Naive thymus-derived CD8-positive, alpha-beta T cell (primary cell): ENCODE measurements at regions not wholly inside any gene's neighbourhood (a gene's known extent, or its start where the extent isn't known, plus 50 kb on each side); places are given as distances from the start of the nearest gene placed in this dataset.
"Not testable (repeated sequence)": the region's sequence is repeated elsewhere in the genome, so short reads cannot be mapped to it uniquely, and the experiment has no call there.

Source experiments
- ATAC-seq, 2 donors: fragments of 150-1000 bp; cut with Tn5 transposase in 1 of 2; sonication (Bioruptor Pico), chemical (Tn5 transposase) in 1 of 2; 1 replicate in 1 of 2; 2 replicates in 1 of 2; pipeline ENCODE4 v1.10.0; 2021; ENCODE audit warnings: mild to moderate bottlenecking in 2 of 2, moderate library complexity in 2 of 2
- POLR2A ChIA-PET: fragments of 350-600 bp; sonication (Branson Sonifier 250); formaldehyde crosslinking; loops from one replicate; lab custom pipeline; 2021; ENCODE audit warnings: antibody characterized with exemption; lab: Charles Lee
- DNase-seq, 10 donors: peaks; one replicate each; pipeline versions ENCODE4 v3.0.0 to v3.0.0-alpha.2; 2020 to 2022
- H3K27ac Mint-ChIP-seq, 10 donors: one replicate each; pipeline ENCODE4 v1.8.0; 2020 to 2022; ENCODE audit warnings: mild to moderate bottlenecking in 10 of 10, mixed read lengths in 10 of 10, moderate library complexity in 4 of 10, inconsistent platforms in 1 of 10
- H3K27me3 Mint-ChIP-seq, 5 donors: one replicate each; pipeline ENCODE4 v1.8.0; 2021 to 2022; ENCODE audit warnings: mixed read lengths in 5 of 5
- H3K36me3 Mint-ChIP-seq, 3 donors: one replicate each; pipeline ENCODE4 v1.8.0; 2020 to 2022; ENCODE audit warnings: mixed read lengths in 3 of 3, mild to moderate bottlenecking in 2 of 3, inconsistent platforms in 1 of 3
- H3K4me1 Mint-ChIP-seq, 4 donors: one replicate each; pipeline ENCODE4 v1.8.0; 2021 to 2022; ENCODE audit warnings: mixed read lengths in 4 of 4
- H3K4me3 Mint-ChIP-seq, 10 donors: one replicate each; pipeline ENCODE4 v1.8.0; 2020 to 2022; ENCODE audit warnings: mild to moderate bottlenecking in 10 of 10, mixed read lengths in 10 of 10, moderate library complexity in 6 of 10, inconsistent platforms in 1 of 10
- H3K9me3 Mint-ChIP-seq, 9 donors: one replicate each; pipeline ENCODE4 v1.8.0; 2020 to 2022; ENCODE audit warnings: mixed read lengths in 9 of 9, mild to moderate bottlenecking in 3 of 9, inconsistent platforms in 1 of 9, moderate library complexity in 1 of 9

GRCh38 chr16:32740766-32741499, 65.0 kb upstream of the TP53TG3 start:
- H3K27me3 Mint-ChIP-seq, DNase-seq, H3K9me3 Mint-ChIP-seq, H3K4me1 Mint-ChIP-seq, H3K36me3 Mint-ChIP-seq, H3K4me3 Mint-ChIP-seq, H3K27ac Mint-ChIP-seq, POLR2A ChIA-PET: not testable (repeated sequence)
- peak; percentile 23 to 76 for ATAC-seq
